Neuron (in vitro differentiated cells): ENCODE measurements at regions not wholly inside any gene's neighbourhood (a gene's known extent, or its start where the extent isn't known, plus 50 kb on each side); places are given as distances from the start of the nearest gene placed in this dataset.

Experiments used
- H2AFZ ChIP-seq: one replicate; pipeline ENCODE4 v1.6.1; 2013; ENCODE audit warnings: low read depth, mild to moderate bottlenecking, inconsistent platforms, low read length, moderate library complexity
- H3K27me3 ChIP-seq: one replicate; pipeline ENCODE4 v1.6.1; 2013; ENCODE audit warnings: low read length; ENCODE audit not compliant: insufficient read depth
- H3K36me3 ChIP-seq: one replicate; pipeline ENCODE4 v1.6.1; 2013; ENCODE audit warnings: low read length; ENCODE audit not compliant: insufficient read depth
- H3K4me1 ChIP-seq: one replicate; pipeline ENCODE4 v1.6.1; 2013; ENCODE audit warnings: low read length; ENCODE audit not compliant: insufficient read depth
- H3K4me3 ChIP-seq: 2 replicates; pipeline ENCODE4 v1.5.1; 2013; ENCODE audit warnings: mild to moderate bottlenecking, low read length, moderate library complexity
- H3K9me3 ChIP-seq: one replicate; pipeline ENCODE4 v1.6.1; 2013; ENCODE audit warnings: low read length

DNA sequence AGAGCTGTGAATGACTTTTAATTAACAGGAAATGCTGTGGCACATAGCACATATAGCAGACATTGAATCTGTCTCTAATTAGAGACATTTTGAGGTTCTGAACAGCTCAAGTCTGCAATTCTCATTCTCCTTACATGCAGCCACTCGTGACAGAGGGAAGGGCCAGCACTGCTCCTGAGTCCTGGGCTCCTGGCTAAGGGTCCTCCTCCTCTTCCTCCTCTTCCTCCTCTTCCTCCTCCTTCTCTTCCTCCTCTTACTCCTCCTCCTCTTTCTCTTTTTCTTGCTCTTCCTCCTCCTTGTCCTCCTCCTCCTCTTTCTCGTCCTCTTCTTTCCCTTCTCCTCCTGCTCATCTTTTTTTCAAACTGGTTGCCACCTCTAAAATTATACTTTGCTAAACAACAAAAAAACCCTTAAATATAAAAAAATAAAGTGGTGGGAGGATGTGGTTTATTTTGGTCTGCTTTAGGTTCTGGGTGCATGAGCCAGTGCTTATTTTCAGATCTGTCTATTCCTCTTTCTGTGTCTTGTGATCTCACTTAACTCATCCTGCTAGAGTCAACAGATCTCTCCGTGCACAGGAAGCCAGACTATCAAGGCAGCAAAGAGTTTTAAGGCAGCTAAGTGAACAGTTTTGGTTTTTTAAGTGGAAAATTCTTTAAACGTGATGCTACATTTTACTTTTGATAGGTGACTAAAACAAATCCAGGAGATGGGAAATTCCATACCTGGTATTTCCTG, 159.3 kb downstream of the CD83 start:
- no peaks in the 10 kb centered on the region for H3K36me3 ChIP-seq
- H3K4me1 ChIP-seq: peaks cover 9% of the 10 kb centered on the region
- no peak overlapping the region for H3K4me3 ChIP-seq
- H2AFZ ChIP-seq: no peak overlapping the region
- peaks cover 4% of the 10 kb centered on the region for H3K9me3 ChIP-seq
- H3K27me3 ChIP-seq: no peaks in the 10 kb centered on the region

- no peak overlapping the region for H2AFZ ChIP-seq
- no peaks in the 10 kb centered on the region for H3K36me3 ChIP-seq
- peaks cover 4% of the 10 kb centered on the region for H3K9me3 ChIP-seq
- no peak overlapping the region for H3K4me3 ChIP-seq
- peaks cover 9% of the 10 kb centered on the region for H3K4me1 ChIP-seq
- no peaks in the 10 kb centered on the region for H3K27me3 ChIP-seq
Measured at GRCh38 chr6:14277405-14277930, 159.9 kb downstream of the CD83 start.

DNA sequence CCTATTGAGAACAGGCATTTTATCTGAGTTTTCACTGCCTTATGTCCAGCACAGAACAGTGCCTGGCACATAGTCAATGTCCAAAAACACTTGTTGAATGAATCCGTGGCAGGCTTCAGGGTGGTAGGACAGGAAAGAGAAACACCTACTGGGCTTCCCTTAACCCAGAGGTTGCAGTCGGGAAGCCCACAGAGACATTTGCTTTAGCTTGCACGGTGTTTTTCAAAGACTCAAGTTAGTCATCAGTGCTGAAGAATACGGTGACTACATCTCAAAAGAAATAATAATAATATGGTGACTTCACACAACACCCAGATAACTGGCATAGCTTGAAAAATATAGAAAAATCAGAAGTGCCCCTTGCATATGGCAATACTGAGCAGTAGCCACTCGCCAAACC, 160.4 kb downstream of the CD83 start:
- peaks cover 9% of the 10 kb centered on the region for H3K4me1 ChIP-seq
- no peaks in the 10 kb centered on the region for H3K27me3 ChIP-seq
- H3K36me3 ChIP-seq: no peaks in the 10 kb centered on the region
- H3K4me3 ChIP-seq: no peak overlapping the region
- H2AFZ ChIP-seq: no peak overlapping the region
- peaks cover 4% of the 10 kb centered on the region for H3K9me3 ChIP-seq

- peaks cover 9% of the 10 kb centered on the region for H3K4me1 ChIP-seq
- no peaks in the 10 kb centered on the region for H3K27me3 ChIP-seq
- H3K36me3 ChIP-seq: no peaks in the 10 kb centered on the region
- H3K4me3 ChIP-seq: no peak overlapping the region
- no peak overlapping the region for H2AFZ ChIP-seq
- H3K9me3 ChIP-seq: peaks cover 4% of the 10 kb centered on the region
Measured at GRCh38 chr6:14278446-14278845, 160.9 kb downstream of the CD83 start.

GRCh38 chr6:14280006-14280510, 162.5 kb downstream of the CD83 start:
- Histone ChIP-seq H3K27me3 (no peaks in the 10 kb centered on the region), H2AFZ (no peak overlapping the region), H3K9me3 (peaks cover 4% of the 10 kb centered on the region), H3K36me3 (no peaks in the 10 kb centered on the region), H3K4me3 (no peak overlapping the region), H3K4me1 (peaks cover 12% of the 10 kb centered on the region)

GRCh38 chr6:14280766-14281293, 163.3 kb downstream of the CD83 start:
- Histone ChIP-seq H3K36me3 (no peaks in the 10 kb centered on the region), H3K4me1 (peaks cover 16% of the 10 kb centered on the region), H3K4me3 (no peak overlapping the region), H3K9me3 (peaks cover 4% of the 10 kb centered on the region), H2AFZ (no peak overlapping the region), H3K27me3 (no peaks in the 10 kb centered on the region)

GRCh38 chr6:14281811-14282660, 164.5 kb downstream of the CD83 start:
- H3K36me3 ChIP-seq: no peaks in the 10 kb centered on the region
- H3K4me3 ChIP-seq: no peak overlapping the region
- peaks cover 4% of the 10 kb centered on the region for H3K9me3 ChIP-seq
- H3K4me1 ChIP-seq: peaks cover 16% of the 10 kb centered on the region
- H3K27me3 ChIP-seq: no peaks in the 10 kb centered on the region
- H2AFZ ChIP-seq: no peak overlapping the region

GRCh38 chr6:14282854-14283505, 165.4 kb downstream of the CD83 start:
- Histone ChIP-seq H3K27me3 (no peaks in the 10 kb centered on the region), H3K9me3 (peaks cover 4% of the 10 kb centered on the region), H3K4me3 (no peak overlapping the region), H3K4me1 (peaks cover 16% of the 10 kb centered on the region), H2AFZ (no peak overlapping the region), H3K36me3 (no peaks in the 10 kb centered on the region)

DNA sequence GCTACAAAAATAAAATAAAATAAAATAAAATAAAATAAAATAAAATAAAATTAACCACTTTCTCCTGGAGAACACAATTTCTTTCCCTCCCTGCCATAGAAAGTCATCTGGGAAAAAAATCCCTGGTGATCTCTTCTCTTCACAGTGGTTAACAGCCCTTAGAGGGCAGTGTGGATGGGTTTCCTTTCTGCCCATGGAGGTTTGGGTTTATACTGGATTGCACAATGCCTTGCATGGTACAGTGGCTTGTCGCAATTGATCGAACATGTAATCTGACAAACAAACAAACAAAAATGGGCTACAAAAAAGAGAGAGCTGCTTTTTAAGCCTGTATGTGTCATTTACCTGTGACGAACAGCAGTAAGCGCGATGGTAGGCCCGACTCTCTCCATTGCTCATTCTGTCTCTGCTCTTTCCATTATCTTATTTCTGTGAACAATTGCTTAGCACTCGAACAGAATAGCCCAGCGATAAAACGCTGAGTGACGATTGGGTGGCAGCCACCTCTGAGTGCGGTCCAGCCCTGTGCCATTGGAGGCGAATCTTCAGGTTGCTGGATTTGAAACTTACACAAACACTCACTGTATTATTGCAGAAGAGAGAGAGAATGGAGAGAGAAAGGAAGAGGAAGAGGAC, 166.1 kb downstream of the CD83 start:
- Histone ChIP-seq H3K36me3 (no peaks in the 10 kb centered on the region), H3K4me3 (no peak overlapping the region), H2AFZ (no peak overlapping the region), H3K4me1 (peaks cover 10% of the 10 kb centered on the region), H3K27me3 (no peaks in the 10 kb centered on the region), H3K9me3 (peaks cover 4% of the 10 kb centered on the region)

DNA sequence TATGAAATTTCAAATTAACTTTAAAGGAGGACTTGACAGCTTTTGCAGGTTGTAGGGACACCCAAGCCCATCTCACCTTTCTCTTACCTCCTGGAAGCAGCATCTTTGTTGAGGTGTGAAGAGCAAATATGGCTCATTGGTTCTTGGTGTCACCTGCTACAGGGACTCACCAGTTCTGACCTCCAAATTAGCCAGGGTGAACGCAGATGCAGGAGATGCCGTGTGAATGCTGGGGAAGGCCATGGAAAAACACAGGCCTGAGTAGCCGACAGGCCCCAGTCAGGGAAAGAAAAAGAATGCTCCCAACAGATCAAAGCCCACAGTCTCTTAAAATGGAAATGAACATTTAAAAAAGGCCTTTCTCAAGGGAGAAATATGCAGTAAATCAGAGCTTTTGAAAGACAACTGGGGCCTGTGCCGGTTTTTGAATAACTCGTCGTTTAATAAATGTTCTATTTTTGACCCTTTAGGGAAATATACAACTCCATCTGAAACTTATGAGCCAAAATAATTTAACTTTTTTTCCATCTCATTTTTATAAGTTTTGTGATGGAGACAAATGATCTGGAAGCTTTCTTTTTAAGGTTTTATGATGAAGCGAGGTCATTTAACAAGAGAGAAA, 167.5 kb downstream of the CD83 start:
- H3K27me3 ChIP-seq: no peaks in the 10 kb centered on the region
- H3K4me1 ChIP-seq: peaks cover 7% of the 10 kb centered on the region
- peaks cover 2% of the 10 kb centered on the region for H3K9me3 ChIP-seq
- no peak overlapping the region for H3K4me3 ChIP-seq
- H2AFZ ChIP-seq: peak overlapping the region; percentile 11
- H3K36me3 ChIP-seq: no peaks in the 10 kb centered on the region

DNA sequence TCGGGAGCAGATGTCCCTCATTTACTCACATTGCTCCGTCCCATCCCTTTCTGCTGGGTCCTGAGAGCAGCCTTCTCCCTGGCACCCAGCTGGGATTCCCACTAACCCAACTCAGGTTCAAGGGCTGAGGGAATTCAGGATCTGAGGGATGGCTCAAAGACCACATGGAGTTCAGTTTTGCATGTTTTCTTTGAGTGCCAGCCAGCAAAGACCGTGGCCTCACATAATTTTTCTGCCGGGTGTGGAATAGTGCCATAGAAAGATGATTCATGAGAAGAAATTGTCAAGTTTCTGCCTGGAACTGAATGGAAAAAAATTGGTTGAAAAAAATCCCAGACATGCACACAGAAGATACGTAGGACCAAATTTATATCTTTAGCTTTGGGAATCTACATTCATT, 168.6 kb downstream of the CD83 start:
- H3K4me1 ChIP-seq: peaks cover 17% of the 10 kb centered on the region

More for the DNA sequence above, 168.6 kb downstream of the CD83 start:
- Histone ChIP-seq H3K9me3 (no peaks in the 10 kb centered on the region), H3K27me3 (no peaks in the 10 kb centered on the region), H2AFZ (no peak overlapping the region), H3K4me3 (no peak overlapping the region), H3K36me3 (no peaks in the 10 kb centered on the region)
